T follicular helper cell (primary cell): ENCODE measurements at regions not wholly inside any gene's neighbourhood (a gene's known extent, or its start where the extent isn't known, plus 50 kb on each side); places are given as distances from the start of the nearest gene placed in this dataset.
A peak's percentile ranks its signal among the peaks of the same experiment; 100 is the strongest.

Source experiments
- DNase-seq: peaks from one replicate; pipeline ENCODE4 v3.0.0-alpha.2; 2020; ENCODE audit warnings: low read depth

DNA sequence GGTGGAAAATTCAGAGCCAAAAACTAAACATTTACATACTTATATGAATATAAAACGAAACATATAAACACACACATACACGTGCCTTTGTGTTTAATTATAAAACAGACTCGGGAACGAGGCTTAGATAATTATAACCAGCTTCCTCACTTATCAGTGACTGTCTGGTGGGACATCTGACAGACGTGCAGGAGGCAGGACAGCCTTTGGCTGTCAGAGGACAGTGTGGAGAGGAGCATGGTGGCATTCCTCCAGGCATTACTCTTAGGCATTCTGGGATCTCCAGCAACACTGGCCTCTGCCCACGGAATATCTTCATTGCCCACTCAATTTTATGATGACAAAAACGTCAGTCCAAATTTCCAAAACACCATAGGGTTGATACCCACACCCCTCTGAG is 262.2 kb upstream of the NFE2L3 start:
- no peak for DNase-seq

DNA sequence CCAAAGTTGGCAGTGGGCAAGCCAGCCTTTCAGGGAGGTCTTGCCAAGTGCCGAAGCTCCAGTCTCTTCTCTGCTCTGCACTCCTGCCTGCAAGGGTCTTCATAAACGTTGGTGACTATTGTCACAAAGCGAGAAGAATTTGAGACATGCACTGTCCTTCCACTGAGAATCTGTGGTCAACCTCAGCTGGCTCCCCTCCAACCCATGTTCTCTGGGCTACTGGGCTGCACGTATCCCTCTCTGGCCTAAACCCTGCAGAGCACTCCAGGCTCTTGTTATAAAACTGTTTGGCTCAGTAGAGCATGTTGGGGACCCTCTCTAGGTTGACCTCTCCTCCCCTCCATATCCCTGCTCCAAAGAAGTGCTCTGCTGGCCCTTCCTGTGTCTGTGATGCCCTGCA is 260.4 kb upstream of the NFE2L3 start:
- DNase-seq: no peak

- DNase-seq: no peak
These were observed 258.6 kb upstream of the NFE2L3 start for GRCh38 chr7:25893436-25893835.

DNA sequence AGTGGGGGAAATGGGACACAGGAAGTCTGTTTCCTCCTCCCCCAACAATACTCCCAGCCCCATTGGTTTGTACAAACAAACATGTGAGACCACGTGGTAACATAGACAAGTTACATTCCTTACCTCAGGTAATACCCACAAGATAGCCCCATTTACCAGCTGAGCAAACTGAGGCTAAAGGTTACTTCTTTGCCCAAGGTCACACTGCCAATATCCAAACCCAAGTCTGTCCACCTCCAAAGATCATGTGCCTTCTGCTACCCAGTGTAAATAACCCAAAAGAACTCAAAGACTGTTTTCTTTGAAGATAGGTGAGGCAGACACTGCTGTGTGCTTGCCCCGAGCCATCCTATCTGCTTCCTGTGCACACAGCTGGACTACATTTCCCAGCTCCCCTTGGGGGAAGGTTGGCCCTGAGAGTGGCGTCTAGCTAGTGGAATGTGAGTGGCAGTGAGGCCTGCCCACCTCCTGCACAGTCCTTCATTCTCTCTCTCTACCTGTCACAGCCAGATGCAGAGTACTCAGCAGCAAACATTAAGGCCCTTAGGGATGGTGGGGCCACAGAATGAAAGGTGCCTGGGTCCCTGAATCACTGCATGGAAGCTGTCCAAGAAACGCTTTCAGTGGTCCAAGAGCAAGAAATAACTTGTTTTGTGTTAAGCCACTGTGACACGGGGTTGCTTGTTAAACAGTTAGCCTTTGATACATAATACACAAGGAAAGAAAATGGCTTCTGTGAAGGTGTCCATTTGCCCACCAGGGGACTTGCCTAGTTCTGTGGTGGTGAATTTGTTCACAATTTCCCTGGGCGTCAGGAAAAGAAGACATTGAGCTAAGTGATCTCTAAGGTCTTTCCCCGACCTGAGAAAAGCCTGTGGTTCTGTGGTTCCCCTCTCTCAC is 257.7 kb upstream of the NFE2L3 start:
- peak; percentile 8 for DNase-seq

DNA sequence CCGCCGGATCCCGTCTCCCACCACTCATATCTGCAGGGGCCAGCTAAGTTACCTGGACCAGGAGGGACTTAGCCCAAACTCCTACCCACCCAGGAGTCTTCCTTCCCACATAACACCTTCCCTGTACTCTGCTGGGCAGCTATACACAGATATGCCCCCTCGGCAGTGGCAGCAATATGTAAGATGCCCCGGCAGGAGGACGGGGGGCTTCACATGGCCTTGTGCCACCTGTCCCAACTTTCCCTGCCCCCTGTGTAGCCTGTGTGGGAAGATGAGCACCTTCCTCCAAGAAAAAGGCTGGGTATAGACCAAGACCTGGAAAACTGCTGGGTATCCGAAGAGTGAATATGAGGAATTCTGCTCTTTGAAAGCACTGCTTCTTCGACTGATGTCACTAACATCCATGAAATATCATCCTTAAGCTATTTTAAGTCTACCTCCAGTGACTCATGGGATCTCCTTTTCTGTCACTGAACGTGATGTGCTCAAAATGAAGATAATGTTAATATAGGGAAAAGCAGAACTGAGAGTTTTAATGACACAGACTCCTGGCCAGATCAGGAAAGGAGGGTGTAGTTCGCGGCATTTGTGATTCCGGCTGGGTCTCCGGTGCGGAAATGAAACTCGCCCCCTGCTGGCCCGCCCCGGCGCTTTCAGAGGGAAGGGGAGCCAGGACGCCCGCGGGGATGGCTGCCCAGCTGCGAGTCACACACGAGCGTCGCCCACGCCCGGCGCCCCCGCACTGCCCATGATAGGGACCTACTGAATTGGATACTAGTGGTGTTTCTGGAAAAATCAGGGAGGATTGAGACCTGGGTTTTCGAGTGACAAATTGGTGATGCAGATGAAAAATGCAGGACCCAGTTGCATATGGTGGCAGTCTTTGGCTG is 256.9 kb upstream of the NFE2L3 start:
- DNase-seq: peak; percentile 38

GRCh38 chr7:25895792-25896171 is 256.2 kb upstream of the NFE2L3 start:
- no peak for DNase-seq

- DNase-seq: no peak
These were observed 254.7 kb upstream of the NFE2L3 start for GRCh38 chr7:25897261-25897782.

GRCh38 chr7:25900245-25900644 is 251.8 kb upstream of the NFE2L3 start:
- no peak for DNase-seq

GRCh38 chr7:25900877-25901276 is 251.1 kb upstream of the NFE2L3 start:
- DNase-seq: no peak

DNA sequence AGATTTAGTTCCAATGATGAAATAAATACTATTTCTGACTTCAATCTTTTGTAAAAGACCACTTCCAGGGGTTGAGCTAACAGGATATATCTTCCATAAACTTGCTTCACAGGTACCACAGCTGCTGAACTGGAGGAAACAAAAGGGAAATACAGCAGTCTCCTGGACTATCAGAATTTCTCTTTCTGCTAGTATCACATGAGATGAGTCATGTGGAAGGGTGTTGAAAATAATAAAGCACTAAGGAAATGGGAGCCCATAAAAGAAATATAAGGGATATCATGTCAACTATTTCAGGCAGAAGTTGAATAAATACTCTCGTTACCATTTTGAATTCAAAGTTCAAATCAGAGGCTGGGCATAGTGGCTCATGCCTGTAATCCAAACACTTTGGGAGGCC is 250.3 kb upstream of the NFE2L3 start:
- DNase-seq: no peak

DNA sequence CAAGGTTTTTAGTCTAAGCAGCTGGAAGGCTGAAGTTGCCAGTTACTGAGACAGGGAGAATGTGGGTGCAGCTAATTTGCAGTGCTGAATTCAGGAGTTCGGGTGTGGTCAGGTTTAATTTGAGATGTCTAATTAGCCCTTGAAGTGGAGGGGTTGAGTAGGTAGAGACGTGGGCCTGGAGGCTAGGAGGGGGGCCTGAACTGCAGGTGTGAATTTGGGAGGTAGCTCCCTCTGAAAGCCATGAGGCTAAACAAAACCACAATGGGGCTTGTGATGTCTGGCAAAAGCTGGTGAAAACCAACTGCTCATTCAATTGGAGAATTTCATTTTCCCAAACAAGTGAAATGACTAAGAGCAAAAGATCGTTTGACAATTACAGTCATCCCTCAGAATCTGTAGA is 246.0 kb upstream of the NFE2L3 start:
- no peak for DNase-seq

DNA sequence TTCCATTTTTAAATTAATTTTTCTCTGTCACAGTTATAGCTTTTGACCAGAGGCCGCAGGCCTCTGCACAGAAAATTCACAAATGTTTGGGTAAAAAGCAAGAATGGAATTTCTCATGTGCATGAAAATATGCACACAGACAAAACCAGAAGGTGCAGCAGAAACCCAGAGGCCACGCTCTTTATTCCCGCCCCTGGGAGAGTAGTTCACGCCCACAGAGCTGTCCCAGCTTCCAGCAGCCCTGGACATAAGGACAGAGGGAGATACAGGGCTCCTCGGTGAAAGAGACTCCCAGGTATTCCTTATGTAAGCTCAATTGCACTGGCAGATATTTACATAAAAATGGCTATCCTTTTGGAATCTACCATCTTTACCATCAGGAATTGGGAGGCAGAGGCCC is 245.2 kb upstream of the NFE2L3 start:
- no peak for DNase-seq

DNA sequence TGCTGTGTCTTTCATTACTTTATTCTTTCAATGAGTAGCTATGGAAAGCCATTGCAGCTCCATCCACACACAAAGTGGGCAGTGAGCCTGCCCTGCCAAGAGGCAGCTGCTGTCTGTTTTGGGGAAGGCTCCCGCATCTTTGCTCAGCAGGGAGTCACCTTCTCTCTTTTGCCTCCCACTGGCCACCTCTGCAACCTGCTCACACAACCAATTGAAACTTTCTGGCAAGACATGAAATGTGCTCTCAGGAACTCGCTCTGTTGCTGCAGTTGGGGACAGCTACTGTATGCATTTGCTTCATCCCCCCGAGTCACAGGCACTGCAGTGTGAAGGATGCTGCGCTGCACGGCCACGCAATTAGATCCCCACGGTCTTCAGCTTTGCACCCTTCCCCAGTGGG is 244.8 kb upstream of the NFE2L3 start:
- no peak for DNase-seq

GRCh38 chr7:25907731-25908130 is 244.3 kb upstream of the NFE2L3 start:
- DNase-seq: no peak

DNA sequence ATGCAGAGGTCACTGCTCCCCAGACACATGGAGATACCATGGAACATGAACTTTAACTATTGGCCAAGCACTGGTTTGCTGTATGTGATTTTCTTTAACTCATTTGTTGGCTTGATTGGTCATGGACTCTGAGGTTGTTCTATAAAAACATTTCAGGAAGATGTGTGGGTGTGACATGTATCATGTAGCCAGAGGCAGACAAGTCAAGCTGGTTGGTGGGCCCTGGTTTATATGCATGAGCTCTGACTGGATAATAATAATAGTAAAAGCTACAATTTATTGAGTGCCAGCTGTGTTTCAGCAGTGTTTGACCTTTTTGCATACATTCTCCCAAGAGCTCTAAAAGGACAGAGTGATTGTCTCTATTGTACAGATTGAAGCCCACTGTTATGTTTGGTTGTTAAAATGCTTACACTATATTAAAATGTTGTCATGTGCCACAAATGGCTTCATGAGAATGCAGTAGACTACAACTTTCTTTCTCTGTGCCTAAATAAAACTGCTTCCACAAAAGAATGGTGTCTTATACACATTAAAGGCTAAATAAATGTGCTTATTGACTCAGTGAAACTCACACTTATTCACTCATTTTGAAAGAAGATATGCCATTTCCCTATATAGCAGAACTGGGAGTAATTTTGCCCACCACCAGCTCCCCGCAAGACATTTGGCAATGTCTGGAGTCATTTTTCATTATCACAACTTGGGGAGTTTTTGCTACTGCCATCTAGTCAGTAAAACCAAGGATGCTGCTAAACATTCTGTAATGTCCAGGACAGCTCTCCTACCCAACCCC is 243.6 kb upstream of the NFE2L3 start:
- DNase-seq: no peak

DNA sequence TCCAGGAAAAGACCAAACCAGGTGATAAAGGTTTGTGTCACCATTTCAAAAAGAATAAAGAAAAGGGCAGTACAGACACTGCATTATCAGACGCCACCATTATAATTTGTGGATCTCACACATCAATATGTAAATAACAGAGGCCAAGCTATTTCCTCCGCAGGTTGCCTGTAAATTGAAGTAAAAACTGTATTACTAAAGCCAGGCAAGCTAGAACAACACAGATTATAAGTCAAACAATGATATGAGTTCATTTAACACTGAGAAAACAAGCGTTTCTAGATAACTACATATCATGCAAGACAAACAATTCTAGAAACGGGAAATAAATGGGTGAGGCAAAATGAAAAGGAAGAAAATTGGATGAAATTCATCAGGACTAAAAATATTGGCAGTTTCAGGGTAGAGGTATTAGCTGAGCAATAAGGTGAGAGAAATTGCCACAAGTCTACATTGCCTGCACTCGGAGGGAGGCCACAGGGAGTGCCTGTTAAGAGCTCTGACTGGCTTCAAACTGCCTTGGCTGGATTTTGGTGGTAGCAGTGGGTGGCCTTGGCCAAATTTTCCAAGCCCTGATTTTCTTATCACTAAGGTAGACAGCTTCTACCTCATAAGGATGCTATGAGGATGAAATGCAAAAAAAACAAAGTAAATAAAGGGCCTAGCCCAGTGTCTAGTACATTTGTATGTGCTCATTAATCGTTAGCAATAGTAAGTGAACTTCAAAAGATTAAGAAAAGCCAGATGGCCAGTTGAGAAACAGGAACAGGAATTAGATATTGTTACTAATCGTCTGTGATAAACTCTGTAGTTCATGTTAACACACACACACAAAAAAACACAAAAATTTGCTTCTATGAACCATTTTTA is 240.0 kb upstream of the NFE2L3 start:
- no peak for DNase-seq

DNA sequence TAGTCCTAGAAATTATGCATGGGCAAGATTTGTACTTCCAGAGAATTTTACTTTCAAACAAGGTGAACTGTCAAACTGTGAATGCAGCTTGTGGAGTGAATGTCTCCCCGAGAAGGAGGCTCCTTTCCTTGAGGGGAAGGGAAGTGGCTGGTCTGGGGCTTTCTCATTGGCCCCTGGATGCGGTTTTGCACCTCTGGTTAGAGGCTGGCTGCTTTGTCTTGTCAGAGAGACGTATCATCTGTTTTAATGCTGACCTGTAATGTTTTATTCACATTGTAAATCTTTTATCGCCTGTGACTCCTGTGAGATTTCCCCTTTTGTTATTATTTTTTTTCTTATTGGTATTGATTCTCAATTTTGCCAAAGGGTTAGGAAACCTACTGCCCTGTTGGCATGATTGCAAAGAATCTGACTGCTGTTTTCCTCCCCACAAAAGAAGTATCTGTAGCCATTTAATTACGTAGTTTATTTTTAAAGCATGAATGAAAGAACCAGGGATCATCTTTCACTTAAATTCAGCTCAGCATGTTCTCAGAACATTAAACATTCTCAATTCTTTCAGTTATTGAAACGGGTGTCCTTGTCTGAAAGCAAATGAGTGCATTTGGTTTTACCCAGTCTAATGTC is 238.3 kb upstream of the NFE2L3 start:
- DNase-seq: no peak

DNA sequence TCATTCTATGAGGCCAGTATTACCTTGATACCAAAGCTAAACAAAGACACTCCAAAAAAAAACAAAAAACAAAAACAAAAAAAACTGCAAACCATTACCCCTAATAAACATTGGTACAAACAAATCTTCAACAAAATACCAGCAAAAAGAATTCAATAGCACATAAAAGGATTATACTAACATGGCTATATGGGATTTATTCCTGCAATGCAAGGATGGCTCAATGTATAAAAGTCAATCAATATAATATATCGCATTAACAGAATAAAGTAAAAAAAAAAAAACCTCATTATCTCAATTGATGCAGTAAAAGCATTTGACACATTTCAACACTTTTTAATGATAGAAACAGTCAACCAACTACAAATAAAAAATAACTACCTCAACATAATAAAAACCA is 233.3 kb upstream of the NFE2L3 start:
- no peak for DNase-seq

DNA sequence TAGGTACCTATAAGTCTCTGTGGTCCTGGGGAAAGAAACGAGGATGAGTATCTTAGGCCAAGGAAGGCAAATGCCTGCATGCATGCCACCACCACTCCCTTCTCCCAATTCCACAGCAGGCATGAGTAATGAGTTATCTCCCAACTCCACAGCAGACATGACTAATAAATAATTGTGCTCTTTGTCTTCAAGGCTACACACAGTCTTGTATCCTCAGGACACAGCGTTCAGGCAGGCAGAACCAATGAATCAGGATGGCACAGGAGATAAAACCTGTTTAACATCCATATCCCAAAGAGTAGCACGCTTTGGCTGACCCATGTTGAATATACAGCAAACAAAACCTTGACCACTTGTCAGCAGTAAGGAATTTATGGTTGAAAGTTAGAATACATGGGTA is 229.7 kb upstream of the NFE2L3 start:
- DNase-seq: no peak

- no peak for DNase-seq
These were observed 228.1 kb upstream of the NFE2L3 start for GRCh38 chr7:25923741-25924460.
